Stimulated activated CD4-positive, alpha-beta T cell treated with anti-CD3 and anti-CD28 coated beads, Interleukin-1b, Interleukin-23, amount 100 ng/mL, for 24 hours (primary cell): ENCODE measurements at regions not wholly inside any gene's neighbourhood (a gene's known extent, or its start where the extent isn't known, plus 50 kb on each side); places are given as distances from the start of the nearest gene placed in this dataset.

ENCODE experiments used
- DNase-seq, 4 experiments: peaks; one replicate each; pipeline ENCODE4 v3.0.0-alpha.2; 2020; ENCODE audit warnings: low read depth in 4 of 4, low spot score in 1 of 4

DNA sequence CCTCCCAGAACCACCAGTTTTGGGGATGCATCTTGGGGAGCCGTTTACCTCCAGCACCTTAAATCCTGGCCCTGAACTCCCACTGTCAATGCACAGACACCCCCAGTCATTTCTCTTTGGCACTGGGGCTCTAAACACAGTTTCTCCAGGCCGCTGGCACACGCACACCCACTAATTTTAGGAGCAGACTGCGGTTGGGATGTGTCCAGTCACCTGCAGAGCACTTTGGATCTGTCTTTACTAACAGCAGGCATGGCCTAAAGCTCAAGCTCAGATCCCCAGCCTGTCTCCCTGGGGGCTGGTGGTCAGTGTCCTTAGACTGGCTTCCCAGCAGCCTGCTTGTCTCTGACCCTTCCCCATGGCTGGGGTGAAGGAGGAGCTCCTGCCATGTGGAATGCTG is 49.9 kb downstream of the SYNE3 start:
- no peak for DNase-seq

DNA sequence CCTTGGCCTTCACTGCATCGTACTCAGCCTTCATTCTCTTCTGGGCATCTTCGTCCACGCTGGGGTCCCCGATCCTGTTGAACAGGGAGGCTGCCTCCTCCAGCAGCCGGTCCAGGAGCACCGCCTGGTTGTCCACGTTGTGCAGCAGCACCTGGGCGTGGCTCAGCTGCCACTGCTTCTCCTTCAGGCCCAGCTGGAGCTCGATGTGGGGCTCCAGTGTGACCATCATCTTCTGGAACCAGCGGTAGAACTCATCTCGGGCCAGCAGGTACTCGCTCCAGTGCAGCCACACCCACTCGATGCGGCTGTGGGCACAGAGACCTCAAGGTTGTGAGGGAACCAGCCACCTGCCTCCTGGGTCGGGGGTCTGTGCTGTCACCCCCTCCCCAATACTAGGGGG is 50.5 kb downstream of the SYNE3 start:
- no peak for DNase-seq

DNA sequence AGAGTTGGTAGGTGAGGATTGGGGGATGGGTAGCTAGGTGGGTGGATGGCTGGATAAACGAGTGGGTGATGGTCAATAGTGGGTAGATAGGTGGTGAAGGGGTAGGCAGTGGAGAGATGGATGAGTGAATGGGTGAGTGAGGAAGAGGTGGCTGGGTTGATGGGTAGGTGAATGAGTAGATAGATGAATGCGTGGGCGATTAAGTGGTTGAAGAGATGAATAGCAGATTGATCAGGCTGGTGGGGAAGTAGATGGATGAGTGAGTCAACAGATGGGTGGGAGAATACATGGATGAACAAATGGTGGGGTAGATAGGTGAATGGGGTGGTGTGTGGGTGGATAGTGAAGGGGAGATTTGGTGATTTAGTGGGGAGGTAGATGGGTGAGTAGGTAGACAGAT is 51.1 kb downstream of the SYNE3 start:
- DNase-seq = no peak

DNA sequence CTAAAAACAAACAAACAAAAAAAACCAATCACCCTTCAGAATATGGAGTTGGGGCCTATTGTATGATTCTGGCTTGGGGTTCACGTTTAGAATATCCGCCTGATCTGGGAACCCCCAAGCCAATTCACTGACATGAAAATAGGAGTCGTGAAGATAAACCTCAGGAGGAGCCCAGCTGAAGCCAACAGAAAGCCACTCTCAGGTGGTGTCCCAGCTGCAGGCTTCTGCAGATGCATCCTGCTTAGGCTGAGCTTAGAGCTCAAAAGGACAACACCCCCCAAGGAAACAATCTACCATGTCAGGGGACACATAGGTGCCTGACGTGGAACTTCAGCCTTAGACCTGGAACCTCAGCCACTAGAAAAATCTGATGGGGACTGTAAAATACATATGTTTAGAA is 51.9 kb downstream of the SYNE3 start:
- DNase-seq = no peak

DNA sequence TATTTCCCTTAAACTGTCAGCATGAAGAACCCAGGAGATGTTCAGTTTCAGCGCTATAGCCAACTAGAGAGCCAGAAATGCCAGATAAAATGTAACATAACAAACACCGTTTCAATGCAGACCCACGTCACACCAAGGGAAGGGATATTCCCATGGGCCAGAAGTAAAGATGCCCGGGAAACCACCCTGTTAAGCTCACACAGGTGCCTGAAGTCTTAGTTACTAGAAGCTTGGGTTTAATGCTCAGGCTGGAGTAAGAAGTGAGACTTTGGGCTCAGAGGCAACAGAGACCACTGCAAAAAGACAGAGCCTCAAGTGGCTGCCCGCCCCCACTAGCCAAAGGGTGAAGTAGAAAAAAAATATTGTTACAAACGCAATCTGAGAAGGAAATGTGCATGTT is 52.3 kb downstream of the SYNE3 start:
- DNase-seq = no peak

DNA sequence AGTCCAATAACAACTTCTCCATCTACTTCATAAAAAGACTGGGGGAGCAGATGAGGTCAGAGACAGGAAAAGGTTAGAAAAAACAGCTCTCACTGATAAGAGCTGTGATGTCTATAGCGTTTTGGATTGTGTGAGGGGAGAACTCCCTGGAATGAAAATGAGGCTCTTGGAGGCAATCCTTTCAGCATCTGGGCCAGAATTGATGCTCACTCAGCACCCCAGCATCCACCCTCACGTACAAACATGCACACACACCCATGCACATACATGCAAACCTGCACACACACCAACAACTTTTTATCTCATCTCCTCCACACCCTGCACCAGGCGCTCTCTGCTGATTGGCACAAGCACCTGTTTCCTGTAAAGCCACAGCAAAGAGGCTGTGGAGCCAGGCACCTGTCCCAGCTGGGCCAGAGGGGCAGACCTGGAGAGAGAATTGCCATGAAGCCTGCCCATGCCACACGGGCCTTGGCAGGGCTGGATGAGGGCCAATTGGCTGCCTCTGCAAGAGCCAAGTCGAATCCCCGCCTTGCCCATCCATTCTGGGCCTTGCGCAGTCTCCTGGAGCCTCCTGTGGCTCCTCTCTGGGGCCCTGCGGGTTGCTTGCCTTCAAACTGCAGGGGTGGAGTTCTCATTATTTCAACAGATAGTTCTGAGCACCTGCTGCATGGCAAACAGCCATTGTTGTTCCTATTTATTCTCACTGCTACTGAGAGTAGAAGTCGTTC is 53.1 kb downstream of the SYNE3 start:
- DNase-seq = no peak

DNA sequence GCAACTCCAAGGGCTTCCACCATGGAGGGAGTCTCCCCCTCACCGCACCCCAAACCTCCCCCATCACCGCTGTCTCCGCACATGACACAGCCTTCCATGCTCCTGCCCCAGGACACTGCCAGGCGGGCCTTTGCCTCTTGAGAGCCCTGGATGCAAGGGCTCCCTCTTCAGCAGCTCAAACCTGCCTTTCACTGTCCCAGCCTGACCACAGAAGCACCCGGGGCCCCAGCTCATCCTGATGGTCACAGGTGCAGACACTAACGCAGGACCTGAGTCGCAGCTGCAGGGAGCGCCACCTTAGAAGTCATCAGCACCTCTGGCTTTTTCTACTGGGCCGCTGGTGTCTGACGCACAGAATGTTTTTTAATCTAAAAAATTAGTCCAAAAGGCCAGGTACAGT is 54.0 kb downstream of the SYNE3 start:
- no peak for DNase-seq

DNA sequence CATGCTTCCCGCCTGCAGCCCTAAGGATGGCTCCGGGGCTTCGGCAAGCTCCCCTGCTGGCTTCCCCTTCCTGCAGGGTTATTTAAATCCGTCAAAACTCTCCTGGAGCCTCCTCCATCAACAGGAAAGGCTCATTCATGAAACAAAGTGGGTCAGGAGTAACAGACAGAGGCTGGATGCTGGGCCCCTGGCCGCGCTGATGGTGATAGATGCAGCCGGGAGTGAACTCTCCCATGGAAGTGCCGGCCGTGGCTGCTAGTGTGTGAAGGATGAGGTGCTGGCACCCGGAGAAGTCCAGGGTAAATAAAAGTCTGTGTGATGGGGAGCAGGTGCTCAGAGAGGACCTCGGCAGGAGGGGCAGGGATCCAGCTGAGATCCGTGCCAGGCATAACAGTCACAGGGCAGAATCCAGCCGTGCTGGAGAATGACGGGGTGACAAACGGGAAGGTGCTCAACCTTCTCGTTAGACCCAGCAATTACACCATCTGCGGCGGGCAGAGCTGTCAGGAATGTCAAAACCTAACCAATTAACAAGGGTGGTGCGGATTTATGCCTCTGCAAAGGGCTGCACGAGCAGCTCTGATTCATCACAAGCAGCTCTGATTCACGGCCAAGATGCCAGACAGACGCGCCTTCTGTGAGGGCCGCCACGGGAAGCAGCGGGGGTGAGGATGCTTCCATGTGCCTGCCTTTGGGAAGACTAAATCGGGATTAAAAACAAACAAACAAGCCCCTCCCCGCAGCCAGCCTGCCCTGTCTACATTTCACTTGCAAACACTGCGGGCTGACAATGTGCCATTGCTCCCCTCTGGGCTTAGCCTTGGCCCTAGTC is 55.6 kb downstream of the SYNE3 start:
- DNase-seq = no peak

DNA sequence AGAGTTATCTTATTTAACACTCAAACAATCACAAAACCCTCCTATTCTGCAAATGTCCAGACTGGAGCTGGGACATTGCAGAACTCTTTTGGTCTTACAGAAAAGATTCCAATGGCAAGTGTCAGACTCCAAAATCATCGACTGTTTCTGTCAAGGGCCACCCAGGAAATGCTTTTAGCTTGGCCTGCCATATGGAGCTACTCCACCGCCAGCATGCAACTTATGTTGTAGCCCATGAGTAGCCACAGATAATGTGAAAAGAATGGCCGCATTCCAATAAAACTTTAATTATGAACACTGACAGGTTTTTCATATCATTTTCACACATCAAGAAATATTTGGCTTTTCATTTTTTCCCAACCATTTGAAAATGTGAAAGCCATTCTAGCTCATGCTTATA is 57.5 kb downstream of the SYNE3 start:
- DNase-seq = no peak

DNA sequence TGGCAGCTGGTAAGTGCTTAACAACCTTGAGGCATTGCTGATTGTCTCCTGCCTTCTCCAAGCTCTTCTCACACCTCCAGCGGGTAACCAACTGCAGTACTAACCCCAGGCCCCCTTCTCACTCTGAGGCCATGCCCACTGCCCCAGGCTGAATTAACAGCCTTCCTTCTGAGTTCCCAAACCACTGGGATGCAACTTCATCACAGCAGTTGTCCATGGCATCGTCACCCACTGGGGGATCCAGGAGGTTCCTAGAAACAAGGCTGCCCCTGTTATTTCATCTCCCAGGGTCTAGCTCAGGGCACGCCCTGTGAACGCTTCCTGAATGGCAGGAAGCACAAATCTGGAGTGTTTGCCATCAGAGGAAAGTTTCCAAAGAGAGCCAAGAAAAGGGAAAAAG is 58.0 kb downstream of the SYNE3 start:
- DNase-seq = no peak

DNA sequence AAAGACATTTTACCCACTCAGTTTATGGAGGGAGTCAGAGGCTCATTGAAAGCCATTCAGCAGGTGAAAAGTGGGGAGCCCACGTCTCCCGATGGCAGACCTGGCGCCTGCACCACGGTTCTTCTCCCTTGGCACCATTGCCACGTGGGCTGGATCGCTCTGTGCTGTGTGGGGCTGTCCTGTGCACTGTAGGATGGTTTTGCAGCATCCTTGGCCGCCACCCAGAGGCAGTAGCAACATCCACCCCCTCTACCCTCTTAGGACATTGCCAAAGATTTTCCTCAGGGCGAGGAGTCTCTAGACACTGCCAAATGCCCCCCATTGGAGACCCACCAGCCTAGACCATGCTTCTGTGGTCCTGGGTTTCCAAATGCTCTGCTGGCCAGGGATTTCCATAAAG is 60.2 kb downstream of the SYNE3 start:
- DNase-seq = no peak

DNA sequence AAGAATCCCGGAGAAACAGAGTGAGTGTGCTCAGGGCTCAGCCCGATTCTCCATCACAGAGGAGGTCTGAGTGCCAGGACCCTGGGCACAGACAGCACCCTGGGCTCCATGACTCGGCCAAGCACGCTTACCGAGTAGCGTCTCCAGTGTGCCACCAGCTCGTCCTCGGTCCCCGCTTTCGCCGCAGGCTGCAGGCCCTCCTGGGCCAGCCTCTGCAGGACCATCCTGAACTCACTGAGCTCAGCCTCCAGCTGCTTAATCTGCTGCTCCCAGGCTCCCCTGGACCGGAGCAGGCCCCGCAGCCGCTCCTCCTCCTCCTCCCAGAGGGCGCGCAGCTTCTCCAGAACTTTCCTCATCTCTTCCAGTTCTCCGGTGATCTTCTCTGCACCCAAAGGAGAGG is 61.2 kb downstream of the SYNE3 start:
- DNase-seq = no peak

DNA sequence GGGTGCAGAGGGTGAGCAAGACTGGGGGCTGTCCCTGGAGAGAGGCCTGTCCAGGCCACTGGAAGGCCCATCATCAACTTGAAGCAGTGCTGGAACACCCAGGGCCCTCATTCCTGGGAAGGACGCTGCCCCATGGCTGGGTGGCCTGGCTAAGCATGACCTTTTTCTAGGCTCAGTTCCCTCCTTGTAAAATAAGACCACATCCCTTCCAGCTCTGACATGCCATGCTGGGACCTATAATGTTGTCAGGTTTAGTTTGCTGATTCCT is 62.8 kb downstream of the SYNE3 start:
- no peak for DNase-seq

DNA sequence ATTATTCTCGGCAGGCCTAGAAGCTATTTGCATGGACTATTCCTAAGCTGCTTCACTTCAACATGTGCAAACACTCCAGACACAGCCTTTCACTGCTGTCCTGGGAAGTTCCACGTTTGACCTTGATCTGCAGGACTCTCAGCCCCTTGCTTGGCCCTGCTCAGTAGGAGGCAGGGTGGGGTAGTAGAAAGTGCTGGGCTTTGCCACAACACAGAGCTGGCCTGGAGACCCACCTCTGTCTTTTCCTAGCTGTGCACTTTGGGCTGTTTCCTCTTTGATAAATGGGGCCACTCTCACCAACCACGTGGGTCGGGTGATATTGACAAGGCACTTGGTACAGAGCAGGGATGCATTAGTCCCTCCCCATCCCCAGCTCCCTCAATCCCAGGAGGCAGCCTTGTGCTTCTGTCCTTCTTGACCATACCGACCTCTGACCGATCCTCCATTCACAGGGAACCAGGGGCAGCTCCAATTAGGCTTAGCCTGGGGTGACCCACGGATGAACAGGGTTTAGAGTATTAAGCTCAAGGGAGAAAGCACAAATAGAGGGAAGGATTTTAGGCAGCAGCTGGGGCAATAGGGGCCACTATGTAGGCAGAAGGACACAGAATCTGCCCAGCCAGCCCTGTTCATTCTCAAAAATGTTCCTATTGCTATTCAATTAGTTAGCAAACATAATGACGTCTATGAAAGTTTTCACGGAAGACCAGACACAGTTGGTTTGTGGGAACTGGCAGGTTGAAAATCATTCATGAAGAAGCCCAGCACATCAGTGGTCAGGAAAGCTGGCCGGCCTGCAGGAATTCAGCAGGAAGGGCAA is 63.3 kb downstream of the SYNE3 start:
- DNase-seq = no peak

DNA sequence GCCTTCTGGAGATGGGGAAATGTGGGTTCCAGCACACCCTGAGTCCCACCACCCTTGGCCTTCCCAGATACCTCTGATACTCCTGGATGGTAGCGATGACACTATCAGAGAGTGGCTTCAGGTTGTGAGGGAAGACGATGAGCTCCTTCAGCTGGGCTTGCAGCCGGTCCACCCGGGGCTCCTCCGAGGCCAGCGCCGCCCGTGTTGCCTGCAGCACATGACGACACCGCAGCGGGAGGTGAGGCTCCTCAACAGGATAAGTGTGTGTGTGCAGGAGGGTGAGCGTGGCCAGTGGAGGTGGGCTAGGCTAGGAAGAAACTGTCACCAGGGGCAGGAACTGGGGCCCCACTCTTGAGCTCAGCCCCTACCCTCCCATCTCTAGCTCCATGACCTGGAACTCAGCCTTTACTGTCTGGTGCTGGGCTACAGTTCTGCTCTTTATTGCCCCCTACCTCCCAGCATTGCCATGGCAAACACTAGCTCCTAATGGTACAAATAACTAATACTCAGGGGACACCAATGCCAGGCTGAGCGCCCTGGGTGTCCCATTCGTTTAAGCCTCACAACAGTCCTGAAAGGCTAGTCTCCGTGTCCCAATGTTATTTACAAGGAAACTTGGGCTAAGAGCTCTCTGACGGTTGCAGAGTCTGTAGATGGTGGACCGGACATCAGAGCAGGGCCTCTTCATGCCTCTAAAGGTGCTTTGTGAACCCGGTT is 64.1 kb downstream of the SYNE3 start:
- DNase-seq = no peak

DNA sequence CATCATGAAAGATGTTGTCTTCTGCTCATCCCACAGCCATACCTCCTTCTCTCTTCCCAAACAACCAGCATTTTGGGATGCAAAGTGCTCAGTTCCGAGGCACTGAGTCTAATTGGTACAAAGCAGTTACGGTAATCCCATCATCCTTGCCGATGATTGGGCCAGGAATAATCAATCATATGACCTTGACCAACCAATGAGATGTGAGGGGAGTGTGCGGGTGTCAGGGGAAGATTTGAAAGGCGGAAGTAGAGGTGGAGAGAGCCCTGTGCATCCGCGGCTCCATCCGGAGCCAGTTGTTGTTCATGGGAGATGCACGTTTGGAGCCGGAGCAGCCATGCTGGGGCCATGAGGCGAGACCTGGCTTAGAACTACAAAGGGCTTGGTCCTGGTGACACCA is 67.3 kb downstream of the SYNE3 start:
- no peak for DNase-seq

DNA sequence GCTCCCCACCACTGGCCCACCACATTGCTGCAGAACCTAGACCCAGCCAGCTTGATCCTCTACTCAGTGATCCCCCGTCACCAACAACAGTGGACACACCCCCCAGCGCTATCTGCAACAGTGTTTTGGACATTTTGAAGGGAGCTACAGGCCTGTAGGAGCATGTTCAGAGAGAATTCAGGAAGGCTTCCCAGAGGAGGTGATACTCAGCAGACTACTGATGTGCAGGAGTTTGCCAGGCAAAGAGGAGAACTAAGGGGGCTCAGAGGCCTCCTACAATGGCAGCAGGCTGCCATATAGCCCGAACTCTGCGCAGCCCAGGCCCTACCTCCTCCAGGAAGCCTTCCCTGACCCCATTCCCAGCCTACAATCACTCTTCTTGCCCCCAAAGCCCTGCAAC is 70.0 kb downstream of the SYNE3 start:
- no peak for DNase-seq

DNA sequence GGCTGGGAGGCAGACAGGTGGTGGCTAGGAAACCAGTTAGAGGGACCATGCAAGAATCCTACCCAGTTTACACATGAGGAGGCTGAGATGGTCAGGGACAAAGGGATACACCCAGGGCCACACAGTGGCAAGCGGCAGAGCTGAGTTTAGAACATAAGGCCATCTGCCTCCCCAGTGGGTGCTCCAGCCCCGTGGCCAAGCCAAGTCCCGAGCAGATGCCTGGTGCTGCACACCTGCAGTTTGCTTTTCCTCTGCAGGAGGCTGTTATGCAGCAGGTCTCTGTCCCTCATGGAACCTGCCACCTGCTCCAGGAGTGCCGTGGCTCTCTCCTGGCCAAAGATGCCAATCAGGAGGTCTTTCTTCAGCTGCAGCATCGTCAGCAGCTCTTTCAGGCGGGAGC is 70.8 kb downstream of the SYNE3 start:
- no peak for DNase-seq

DNA sequence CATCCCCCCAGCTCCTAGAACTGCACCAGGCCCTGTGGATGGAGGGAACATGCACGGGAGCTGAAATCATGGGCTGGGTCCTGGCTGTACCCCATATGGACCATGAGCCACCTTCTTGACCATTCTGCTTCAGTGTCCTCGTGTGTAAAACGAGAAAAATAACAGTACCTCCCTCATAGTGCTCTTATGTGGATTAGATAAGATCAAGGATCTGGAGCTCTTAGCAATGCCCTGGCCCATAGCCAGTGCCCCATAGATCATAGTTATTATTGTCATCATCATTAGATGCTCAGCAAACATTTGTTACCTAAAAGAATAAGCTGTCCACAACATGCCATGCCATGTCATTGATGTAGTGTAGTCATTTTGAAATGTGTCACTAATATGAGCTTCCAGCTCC is 71.3 kb downstream of the SYNE3 start:
- DNase-seq = no peak

DNA sequence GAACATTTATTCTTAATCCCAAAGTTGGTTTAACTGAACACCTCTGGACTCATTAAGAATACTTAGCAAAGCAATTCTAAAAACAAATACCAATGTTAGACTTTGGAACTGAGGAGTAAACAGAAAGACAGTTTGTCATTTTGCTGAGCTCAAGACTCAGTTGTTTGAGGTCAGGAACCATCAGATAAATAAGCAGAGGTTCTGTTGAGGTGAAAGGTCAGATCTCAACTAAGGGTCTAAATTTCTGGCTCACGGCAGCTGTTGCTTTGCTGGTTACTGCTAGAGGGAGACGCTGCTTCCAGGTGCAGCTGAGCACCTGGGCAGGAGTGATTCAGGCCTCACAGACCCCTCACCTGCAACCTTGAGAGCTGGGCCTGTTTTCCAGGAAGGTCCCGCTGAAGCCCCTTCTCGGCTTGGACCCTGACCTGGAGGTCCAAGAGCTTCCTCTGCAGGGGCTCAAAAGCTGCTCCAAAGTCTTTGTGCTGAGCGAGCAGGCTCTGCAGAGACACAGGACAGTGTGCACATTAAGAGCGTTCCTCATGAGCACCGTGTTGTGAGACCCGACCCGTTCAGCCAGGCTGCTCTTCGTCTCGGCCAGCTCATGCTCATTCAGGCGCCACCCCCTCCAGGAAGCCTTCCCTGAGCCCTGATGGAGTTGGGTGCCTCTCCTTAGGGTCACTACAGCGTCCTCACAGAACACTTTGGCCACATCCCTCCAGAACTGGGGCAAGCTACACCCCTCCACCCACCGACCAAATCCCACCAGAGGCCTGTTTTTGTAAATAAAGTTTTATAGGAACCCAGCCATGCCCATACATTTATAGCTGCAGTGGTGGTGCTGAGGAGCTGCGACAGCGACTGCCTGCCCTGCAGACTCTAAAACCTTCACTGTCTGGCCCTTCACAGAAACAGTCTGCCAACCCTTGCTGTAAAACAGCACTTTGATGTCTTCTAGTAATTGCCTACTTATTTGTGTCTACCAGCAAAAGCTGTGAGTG is 72.0 kb downstream of the SYNE3 start:
- no peak for DNase-seq
